Chondrocyte (in vitro differentiated cells): ENCODE measurements at regions not wholly inside any gene's neighbourhood (a gene's known extent, or its start where the extent isn't known, plus 50 kb on each side); places are given as distances from the start of the nearest gene placed in this dataset.

Experiments used
- DNase-seq: peaks from one replicate; pipeline ENCODE4 v3.0.0; 2021; ENCODE audit warnings: mixed read lengths, low spot score
- H3K27ac Mint-ChIP-seq: one replicate; pipeline ENCODE4 v1.8.0; 2021; ENCODE audit warnings: mild to moderate bottlenecking, moderate library complexity, mixed read lengths; ENCODE audit not compliant: unreplicated experiment
- H3K27me3 Mint-ChIP-seq: 2 replicates; pipeline ENCODE4 v1.8.0; 2021; ENCODE audit warnings: low read depth, mixed read lengths
- H3K36me3 Mint-ChIP-seq: 2 replicates; pipeline ENCODE4 v1.8.0; 2021; ENCODE audit warnings: low read depth, mixed read lengths
- H3K4me1 Mint-ChIP-seq: 2 replicates; pipeline ENCODE4 v1.8.0; 2021; ENCODE audit warnings: low read depth, mild to moderate bottlenecking, mixed read lengths
- H3K4me3 Mint-ChIP-seq: one replicate; pipeline ENCODE4 v1.8.0; 2021; ENCODE audit warnings: mild to moderate bottlenecking, moderate library complexity, mixed read lengths; ENCODE audit not compliant: unreplicated experiment
- H3K9me3 Mint-ChIP-seq: 2 replicates; pipeline ENCODE4 v1.8.0; 2021; ENCODE audit warnings: low read depth, mixed read lengths
- CTCF ChIP-seq: fragments of 200-600 bp; sonication (generic); IDR thresholded peaks from 2 replicates; pipeline ENCODE4 v1.5.0; 2021; ENCODE audit warnings: antibody characterized with exemption, mild to moderate bottlenecking, moderate library complexity

- no peaks in the 10 kb centered on the region for H3K9me3 Mint-ChIP-seq
- no peaks in the 10 kb centered on the region for H3K36me3 Mint-ChIP-seq
- peaks cover 11% of the 10 kb centered on the region for H3K4me1 Mint-ChIP-seq
- no peak for DNase-seq
- no peak overlapping the region for H3K4me3 Mint-ChIP-seq
- H3K27ac Mint-ChIP-seq, result no peak overlapping the region
- no peak for TF ChIP-seq CTCF
- no peaks in the 10 kb centered on the region for H3K27me3 Mint-ChIP-seq
Measured at GRCh38 chr10:60645980-60646379, 132.3 kb upstream of the CDK1 start.

GRCh38 chr10:60644436-60645130 is 133.7 kb upstream of the CDK1 start:
- no peak overlapping the region for H3K27ac Mint-ChIP-seq
- H3K9me3 Mint-ChIP-seq, result no peaks in the 10 kb centered on the region

GRCh38 chr10:60643874-60644273 is 134.4 kb upstream of the CDK1 start:
- Mint-ChIP-seq H3K36me3 (no peaks in the 10 kb centered on the region), H3K4me1 (peaks cover 11% of the 10 kb centered on the region), H3K4me3 (no peak overlapping the region), H3K9me3 (no peaks in the 10 kb centered on the region), H3K27me3 (no peaks in the 10 kb centered on the region), H3K27ac (no peak overlapping the region)
- DNase-seq, result no peak
- TF ChIP-seq CTCF, result no peak

More at GRCh38 chr10:60644436-60645130, 133.7 kb upstream of the CDK1 start:
- H3K27me3 Mint-ChIP-seq, result no peaks in the 10 kb centered on the region
- peaks cover 11% of the 10 kb centered on the region for H3K4me1 Mint-ChIP-seq
- no peaks in the 10 kb centered on the region for H3K36me3 Mint-ChIP-seq
- no peak overlapping the region for H3K4me3 Mint-ChIP-seq
- no peak for DNase-seq
- no peak for TF ChIP-seq CTCF

GRCh38 chr10:60629332-60629731 is 148.9 kb upstream of the CDK1 start:
- no peaks in the 10 kb centered on the region for H3K36me3 Mint-ChIP-seq
- DNase-seq, result no peak
- H3K27ac Mint-ChIP-seq, result no peak overlapping the region
- H3K4me3 Mint-ChIP-seq, result no peak overlapping the region
- H3K4me1 Mint-ChIP-seq, result no peaks in the 10 kb centered on the region
- no peak for TF ChIP-seq CTCF
- H3K27me3 Mint-ChIP-seq, result peaks cover 28% of the 10 kb centered on the region
- no peaks in the 10 kb centered on the region for H3K9me3 Mint-ChIP-seq

GRCh38 chr10:60627778-60628748 is 150.2 kb upstream of the CDK1 start:
- H3K27ac Mint-ChIP-seq, result no peak overlapping the region

More at GRCh38 chr10:60627778-60628748, 150.2 kb upstream of the CDK1 start:
- TF ChIP-seq CTCF, result no peak
- no peak for DNase-seq
- H3K27me3 Mint-ChIP-seq, result peaks cover 26% of the 10 kb centered on the region
- H3K4me3 Mint-ChIP-seq, result no peak overlapping the region
- no peaks in the 10 kb centered on the region for H3K9me3 Mint-ChIP-seq
- no peaks in the 10 kb centered on the region for H3K36me3 Mint-ChIP-seq
- no peaks in the 10 kb centered on the region for H3K4me1 Mint-ChIP-seq
